Activated gamma-delta T cell (primary cell): ENCODE measurements at regions not wholly inside any gene's neighbourhood (a gene's known extent, or its start where the extent isn't known, plus 50 kb on each side); places are given as distances from the start of the nearest gene placed in this dataset.
"Not testable (repeated sequence)": the region's sequence is repeated elsewhere in the genome, so short reads cannot be mapped to it uniquely, and the experiment has no call there.

Experiments used
- DNase-seq: peaks from one replicate; lab custom pipeline; 2025; lab: John Stamatoyannopoulos, UW

DNA sequence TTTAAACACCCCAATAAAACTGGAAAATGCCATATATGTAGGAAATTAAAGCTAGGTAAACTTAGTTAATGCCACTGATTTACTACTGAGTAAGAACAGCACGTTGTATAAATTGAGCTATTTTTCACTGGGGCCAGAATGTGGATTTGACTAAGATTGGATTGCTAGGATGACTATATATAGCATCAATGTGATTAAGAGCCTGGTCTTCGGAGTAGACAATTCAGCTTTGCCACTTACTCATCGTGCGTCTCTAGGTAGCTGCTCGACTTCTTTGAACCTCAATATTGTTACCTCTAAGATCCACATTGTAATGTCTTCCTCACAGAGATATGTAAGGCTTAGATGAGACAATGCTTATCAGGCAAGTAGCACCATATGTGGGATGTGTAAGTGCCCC is 462.5 kb downstream of the KLF12 start:
- no peak for DNase-seq

DNA sequence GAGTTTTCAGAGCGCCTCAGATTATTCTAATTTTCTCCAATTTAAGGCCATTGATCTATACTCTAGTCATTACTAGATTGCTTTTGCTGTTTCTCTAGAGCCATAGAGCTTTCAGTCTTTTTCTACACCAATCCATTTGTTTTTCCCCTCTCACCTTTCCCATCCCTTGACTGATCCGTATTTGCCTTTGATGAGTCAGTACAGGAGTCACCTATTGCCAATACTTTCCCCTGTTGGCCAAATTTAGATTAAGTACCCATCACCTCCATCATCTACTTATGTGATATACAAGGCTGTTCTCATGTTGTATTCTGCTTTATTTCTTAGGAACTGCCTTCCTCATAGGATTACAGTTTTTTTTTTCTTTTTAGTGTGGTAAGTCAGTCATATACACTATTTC is 463.2 kb downstream of the KLF12 start:
- no peak for DNase-seq

GRCh38 chr13:73667756-73668155 is 466.4 kb downstream of the KLF12 start:
- DNase-seq, result no peak

- no peak for DNase-seq
These were observed 468.9 kb downstream of the KLF12 start for GRCh38 chr13:73665261-73665660.

GRCh38 chr13:73664851-73665250 is 469.4 kb downstream of the KLF12 start:
- DNase-seq, result no peak

GRCh38 chr13:73662833-73663232 is 471.4 kb downstream of the KLF12 start:
- no peak for DNase-seq

DNA sequence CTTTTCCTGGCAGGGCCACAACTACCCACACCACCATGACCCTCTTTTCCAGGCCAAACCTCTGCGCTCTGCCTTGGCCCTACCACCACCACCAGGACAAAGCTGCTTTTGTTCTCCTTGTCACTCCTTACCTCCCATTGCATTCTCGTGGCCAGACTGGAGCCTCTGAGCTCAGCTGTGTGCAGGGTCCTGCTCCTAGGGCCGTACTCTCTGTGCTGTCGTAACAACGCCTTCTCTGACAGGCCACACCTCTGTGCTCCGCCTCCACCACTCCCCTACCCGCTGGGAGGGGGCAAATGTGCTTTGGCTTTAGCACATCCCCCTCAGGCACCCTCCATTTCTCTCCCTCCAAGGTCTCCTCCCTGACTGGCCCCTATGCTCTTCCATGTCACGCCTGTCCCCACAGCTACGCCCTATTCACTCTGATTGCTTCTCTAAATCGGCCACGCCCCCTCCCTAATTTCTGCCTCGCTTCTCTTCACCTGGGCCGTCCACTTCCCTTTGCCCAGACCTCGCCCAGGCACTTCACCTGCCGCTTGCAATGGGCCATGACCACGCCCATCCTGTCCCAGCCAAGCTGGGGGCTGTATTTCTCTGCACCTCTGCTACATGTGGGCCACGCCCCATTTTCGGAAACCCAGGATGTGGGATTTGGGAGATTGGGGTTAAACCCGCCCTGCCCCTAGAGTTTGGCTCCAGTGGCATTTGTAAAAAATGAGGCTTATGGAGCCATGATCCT is 472.3 kb downstream of the KLF12 start:
- no peak for DNase-seq

GRCh38 chr13:73661066-73661465 is 473.1 kb downstream of the KLF12 start:
- no peak for DNase-seq

- no peak for DNase-seq
These were observed 475.6 kb downstream of the KLF12 start for GRCh38 chr13:73658639-73659038.

GRCh38 chr13:73657821-73658540 is 476.2 kb downstream of the KLF12 start:
- DNase-seq, result no peak

DNA sequence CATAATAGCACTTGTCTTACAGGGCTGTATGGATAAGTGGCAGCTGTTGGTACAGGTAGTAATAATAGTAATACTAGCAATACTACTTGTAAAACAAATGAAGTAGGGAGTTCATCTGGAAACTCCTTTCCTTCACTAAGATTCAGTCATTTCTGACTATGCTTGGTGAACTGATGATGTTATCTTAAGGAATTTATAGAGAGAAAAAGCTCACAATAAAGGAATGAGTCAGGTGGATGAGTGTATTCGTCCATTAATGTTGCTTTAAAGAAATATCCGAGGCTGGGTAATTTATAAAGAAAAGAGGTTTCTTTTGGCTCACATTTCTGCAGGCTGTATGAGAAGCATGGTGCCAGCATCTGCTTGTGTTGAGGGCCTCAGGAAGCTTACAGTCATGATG is 477.3 kb downstream of the KLF12 start:
- no peak for DNase-seq

DNA sequence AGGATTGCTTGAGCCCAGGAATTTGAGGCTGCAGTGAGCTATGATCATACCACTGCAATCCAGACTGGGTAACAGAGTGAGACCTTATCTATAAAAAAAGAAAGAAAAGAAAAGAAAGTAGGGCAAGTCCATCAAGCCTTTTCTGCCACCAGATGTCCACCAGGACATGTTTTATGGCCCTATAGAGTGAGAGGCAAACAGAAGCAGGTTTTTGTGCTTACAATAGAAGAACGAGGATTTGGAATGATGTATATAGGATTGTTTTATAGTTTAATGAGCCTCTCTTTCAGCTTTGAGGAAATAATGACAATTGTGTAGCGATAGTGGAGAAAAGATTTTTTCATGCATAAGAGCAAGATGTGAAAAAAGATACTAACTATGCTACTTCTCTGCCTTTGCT is 480.5 kb downstream of the KLF12 start:
- no peak for DNase-seq

DNA sequence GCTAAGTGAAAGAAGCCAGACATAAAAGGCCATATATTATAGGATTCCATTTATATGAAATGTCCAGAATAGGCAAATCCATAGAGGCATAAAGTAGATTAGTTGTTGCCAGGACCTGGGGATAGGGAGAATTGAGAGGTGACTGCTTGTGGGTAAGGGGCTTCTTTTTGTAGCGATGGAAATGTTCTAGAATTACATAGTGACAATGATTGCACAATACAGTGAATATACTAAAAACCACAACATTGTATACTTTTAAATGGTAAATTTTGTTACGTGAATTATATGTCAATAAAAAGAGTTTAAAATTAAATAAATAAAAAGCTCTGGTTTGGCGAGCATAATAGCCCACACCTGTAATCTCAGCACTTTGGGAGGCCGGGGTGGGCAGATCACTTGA is 486.8 kb downstream of the KLF12 start:
- DNase-seq, result no peak

DNA sequence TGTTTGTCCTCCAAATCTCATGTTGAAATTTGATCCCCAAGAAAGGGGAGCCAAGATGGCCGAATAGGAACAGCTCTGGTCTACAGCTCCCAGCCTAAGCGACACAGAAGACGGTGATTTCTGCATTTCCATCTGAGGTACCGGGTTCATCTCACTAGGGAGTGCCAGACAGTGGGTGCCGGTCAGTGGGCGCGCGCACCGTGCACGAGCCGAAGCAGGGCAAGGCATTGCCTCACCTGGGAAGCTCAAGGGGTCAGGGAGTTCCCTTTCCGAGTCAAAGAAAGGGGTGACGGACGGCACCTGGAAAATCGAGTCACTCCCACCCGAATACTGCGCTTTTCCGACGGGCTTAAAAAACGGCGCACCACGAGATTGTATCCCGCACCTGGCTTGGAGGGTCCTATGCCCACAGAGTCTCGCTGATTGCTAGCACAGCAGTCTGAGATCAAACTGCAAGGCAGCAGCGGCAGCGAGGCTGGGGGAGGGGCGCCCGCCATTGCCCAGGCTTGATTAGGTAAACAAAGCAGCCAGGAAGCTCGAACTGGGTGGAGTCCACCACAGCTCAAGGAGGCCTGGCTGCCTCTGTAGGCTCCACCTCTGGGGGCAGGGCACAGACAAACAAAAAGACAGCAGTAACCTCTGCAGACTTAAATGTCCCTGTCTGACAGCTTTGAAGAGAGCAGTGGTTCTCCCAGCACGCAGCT is 493.6 kb downstream of the KLF12 start:
- DNase-seq, result not testable (repeated sequence)

DNA sequence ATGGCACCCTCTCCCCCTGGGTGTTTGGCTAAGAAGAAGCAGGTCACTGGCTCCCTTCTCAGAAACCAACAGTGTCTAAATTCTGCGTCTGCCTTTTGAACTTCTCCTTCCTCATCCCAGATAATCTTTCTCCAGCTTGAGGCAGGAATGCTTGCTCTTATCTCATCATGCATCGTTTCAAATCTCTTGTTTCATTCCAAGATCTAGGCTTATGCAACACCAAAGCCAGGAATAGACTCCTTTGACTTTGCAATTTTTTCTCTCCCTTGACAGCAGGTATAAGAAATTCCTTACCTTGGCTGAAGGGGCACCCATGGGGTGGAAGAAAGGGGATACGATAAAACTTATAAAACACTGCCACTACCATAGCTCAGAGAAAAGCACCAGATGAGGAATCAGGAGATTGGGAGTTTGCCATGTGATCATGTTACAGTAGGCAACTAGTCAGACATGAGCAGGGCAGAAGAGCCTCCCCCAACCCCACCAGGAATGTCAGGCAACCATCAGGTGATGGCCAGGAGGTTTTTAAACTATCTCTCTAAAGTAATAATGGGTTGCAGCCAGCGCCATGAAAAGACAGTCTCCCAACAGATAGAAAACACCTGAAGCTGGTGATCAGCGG is 498.9 kb downstream of the KLF12 start:
- no peak for DNase-seq

GRCh38 chr13:73633817-73634460 is 500.3 kb downstream of the KLF12 start:
- DNase-seq, result no peak

GRCh38 chr13:73631411-73631810 is 502.8 kb downstream of the KLF12 start:
- DNase-seq, result no peak

GRCh38 chr13:73625562-73626339 is 508.5 kb downstream of the KLF12 start:
- DNase-seq, result no peak

GRCh38 chr13:73623281-73623680 is 510.9 kb downstream of the KLF12 start:
- DNase-seq, result no peak

- no peak for DNase-seq
These were observed 511.8 kb downstream of the KLF12 start for GRCh38 chr13:73622381-73622780.

- DNase-seq, result no peak
These were observed 515.8 kb downstream of the KLF12 start for GRCh38 chr13:73618275-73618865.
